ENCODE measurements at regions not wholly inside any gene's neighbourhood (a gene's known extent, or its start where the extent isn't known, plus 50 kb on each side); places are given as distances from the start of the nearest gene placed in this dataset.

DNA sequence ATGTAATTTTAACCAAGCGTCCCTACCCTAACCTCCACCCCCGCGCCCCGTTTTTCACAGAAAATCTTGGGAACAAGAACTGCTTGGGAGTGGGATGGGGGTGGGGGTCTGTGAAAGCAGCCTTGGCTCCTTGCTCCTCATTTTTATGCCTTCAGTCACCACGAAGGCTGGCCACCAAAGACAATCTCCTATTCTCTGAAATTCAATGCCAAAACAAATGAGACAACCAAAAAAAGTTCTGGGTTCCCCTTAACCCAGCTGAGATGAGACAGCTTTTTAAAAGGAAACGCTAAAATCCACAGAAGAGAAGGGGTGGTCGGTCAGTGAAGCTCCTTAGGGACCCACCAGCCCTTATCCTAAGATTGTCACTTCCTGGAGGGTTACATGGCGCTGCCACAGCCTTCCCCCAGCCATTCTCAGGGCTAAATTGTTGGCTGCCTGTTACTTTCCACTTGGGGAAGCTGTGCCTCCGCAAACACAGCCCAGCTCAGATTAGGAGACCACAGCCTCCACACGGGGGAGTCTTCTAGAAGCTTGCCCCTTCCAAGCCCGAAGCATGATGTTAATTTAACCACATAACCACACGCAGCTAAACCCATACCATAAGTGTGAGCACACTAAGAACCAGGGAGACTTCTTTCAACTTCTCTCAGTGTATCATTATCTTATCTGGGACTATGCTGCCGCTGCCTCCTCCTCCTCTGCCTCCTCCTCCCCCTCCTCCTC is 136.3 kb downstream of the FOXD1 start:
- TF ChIP-seq RARB (CRISPR knock-in tag; IDR thresholded peaks at IDR 0.05) (no peak), TOX (CRISPR knock-in tag; IDR thresholded peaks at IDR 0.05; ENCODE audit: borderline replicate concordance) (no peak), ZNF565 (CRISPR knock-in tag; conservative IDR thresholded peaks at IDR 0.05; ENCODE audit: low read depth) (no peak), ZFP30 (CRISPR knock-in tag; IDR thresholded peaks at IDR 0.05) (no peak)
- TF ChIP-seq, protein P1, sequence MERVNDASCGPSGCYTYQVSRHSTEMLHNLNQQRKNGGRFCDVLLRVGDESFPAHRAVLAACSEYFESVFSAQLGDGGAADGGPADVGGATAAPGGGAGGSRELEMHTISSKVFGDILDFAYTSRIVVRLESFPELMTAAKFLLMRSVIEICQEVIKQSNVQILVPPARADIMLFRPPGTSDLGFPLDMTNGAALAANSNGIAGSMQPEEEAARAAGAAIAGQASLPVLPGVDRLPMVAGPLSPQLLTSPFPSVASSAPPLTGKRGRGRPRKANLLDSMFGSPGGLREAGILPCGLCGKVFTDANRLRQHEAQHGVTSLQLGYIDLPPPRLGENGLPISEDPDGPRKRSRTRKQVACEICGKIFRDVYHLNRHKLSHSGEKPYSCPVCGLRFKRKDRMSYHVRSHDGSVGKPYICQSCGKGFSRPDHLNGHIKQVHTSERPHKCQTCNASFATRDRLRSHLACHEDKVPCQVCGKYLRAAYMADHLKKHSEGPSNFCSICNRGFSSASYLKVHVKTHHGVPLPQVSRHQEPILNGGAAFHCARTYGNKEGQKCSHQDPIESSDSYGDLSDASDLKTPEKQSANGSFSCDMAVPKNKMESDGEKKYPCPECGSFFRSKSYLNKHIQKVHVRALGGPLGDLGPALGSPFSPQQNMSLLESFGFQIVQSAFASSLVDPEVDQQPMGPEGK (CRISPR knock-in tag; IDR thresholded peaks at IDR 0.05; ENCODE audit: borderline replicate concordance), result no peak
- TF ChIP-seq, protein P2, sequence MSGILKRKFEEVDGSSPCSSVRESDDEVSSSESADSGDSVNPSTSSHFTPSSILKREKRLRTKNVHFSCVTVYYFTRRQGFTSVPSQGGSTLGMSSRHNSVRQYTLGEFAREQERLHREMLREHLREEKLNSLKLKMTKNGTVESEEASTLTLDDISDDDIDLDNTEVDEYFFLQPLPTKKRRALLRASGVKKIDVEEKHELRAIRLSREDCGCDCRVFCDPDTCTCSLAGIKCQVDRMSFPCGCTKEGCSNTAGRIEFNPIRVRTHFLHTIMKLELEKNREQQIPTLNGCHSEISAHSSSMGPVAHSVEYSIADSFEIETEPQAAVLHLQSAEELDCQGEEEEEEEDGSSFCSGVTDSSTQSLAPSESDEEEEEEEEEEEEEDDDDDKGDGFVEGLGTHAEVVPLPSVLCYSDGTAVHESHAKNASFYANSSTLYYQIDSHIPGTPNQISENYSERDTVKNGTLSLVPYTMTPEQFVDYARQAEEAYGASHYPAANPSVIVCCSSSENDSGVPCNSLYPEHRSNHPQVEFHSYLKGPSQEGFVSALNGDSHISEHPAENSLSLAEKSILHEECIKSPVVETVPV (CRISPR knock-in tag; IDR thresholded peaks at IDR 0.05), result no peak
